Middle frontal gyrus (tissue), 1 donor: ENCODE measurements at regions not wholly inside any gene's neighbourhood (a gene's known extent, or its start where the extent isn't known, plus 50 kb on each side); places are given as distances from the start of the nearest gene placed in this dataset.

ENCODE experiments used
- DNase-seq: peaks from one replicate; pipeline ENCODE4 v3.0.0-alpha.2; 2015; ENCODE audit warnings: low spot score; ENCODE audit errors: extremely low spot score

- DNase-seq: no peak
These were observed 77.4 kb downstream of the PSMG1 start for GRCh38 chr21:39105836-39106235.

- no peak for DNase-seq
These were observed 77.9 kb downstream of the PSMG1 start for GRCh38 chr21:39105341-39105765.

GRCh38 chr21:39104911-39105310 lies 78.3 kb downstream of the PSMG1 start:
- DNase-seq: no peak

- DNase-seq: no peak
These were observed 79.6 kb downstream of the PSMG1 start for GRCh38 chr21:39103689-39104088.

- DNase-seq: no peak
These were observed 83.4 kb downstream of the PSMG1 start for GRCh38 chr21:39099859-39100258.

GRCh38 chr21:39098696-39099200 lies 84.5 kb downstream of the PSMG1 start:
- DNase-seq: no peak

- no peak for DNase-seq
These were observed 85.3 kb downstream of the PSMG1 start for GRCh38 chr21:39097981-39098380.

- DNase-seq: no peak
These were observed 85.9 kb downstream of the PSMG1 start for GRCh38 chr21:39097335-39097861.

- no peak for DNase-seq
These were observed 86.5 kb downstream of the PSMG1 start for GRCh38 chr21:39096754-39097153.

- DNase-seq: no peak
These were observed 87.6 kb downstream of the PSMG1 start for GRCh38 chr21:39095681-39096080.

- DNase-seq: no peak
These were observed 88.2 kb downstream of the PSMG1 start for GRCh38 chr21:39094847-39095579.

- no peak for DNase-seq
These were observed 89.0 kb downstream of the PSMG1 start for GRCh38 chr21:39094087-39094780.

GRCh38 chr21:39093526-39093925 lies 89.7 kb downstream of the PSMG1 start:
- DNase-seq: no peak

GRCh38 chr21:39088831-39089380 lies 94.3 kb downstream of the PSMG1 start:
- no peak for DNase-seq

GRCh38 chr21:39088031-39088370 lies 95.2 kb downstream of the PSMG1 start:
- DNase-seq: no peak

GRCh38 chr21:39087238-39088030 lies 95.8 kb downstream of the PSMG1 start:
- DNase-seq: no peak

- DNase-seq: no peak
These were observed 96.7 kb downstream of the PSMG1 start for GRCh38 chr21:39086547-39086946.

GRCh38 chr21:39085843-39086405 lies 97.3 kb downstream of the PSMG1 start:
- DNase-seq: no peak

GRCh38 chr21:39084979-39085729 lies 98.1 kb downstream of the PSMG1 start:
- no peak for DNase-seq

- DNase-seq: no peak
These were observed 99.2 kb downstream of the PSMG1 start for GRCh38 chr21:39084073-39084472.
